NCI-H345 treated with DMSO at 0.1 percent for 48 hours (cell line): ENCODE measurements at regions not wholly inside any gene's neighbourhood (a gene's known extent, or its start where the extent isn't known, plus 50 kb on each side); places are given as distances from the start of the nearest gene placed in this dataset.

Experiments
- DNase-seq: peaks from one replicate; lab custom pipeline; 2025; ENCODE audit not compliant: unreplicated experiment; lab: John Stamatoyannopoulos, UW

DNA sequence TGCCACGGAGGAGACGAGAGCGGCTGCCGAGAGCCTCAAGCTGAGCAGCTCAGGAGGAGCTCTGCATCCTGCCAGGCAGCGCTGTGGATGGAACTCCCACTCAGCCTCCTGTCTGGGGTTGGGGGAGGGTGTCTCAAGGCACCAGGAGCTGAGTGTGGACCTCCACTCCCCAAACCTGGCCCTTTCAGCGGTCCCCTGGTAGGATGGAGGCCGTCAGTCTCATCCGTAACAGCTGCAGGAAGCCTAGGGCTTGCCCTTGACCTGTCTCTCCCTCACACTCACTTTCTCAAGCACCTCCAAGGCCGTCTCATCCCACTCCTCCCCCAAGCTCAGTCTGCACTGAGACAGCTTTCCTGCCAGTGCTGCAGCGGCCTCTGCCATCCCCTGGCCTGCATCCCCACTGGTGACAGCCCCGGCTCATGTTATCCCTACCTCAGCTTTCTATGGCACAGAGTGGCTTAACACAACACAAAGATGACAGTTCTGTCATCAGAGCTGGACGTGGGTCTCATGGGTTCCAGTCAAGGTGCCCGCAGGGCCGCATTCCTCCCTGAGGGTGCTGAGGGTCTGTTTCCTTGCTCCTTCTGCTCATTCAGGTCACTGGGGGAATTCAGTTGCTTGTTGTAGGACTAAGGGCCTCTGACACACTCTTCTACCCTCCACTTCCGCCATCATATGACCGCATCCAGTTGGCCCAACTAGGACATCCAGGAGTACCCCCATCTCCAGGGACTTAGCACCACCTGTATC lies 341.9 kb upstream of the B3GAT1 start:
- no peak for DNase-seq

- DNase-seq: no peak
Measured at GRCh38 chr11:134752964-134753770, 341.1 kb upstream of the B3GAT1 start.

DNA sequence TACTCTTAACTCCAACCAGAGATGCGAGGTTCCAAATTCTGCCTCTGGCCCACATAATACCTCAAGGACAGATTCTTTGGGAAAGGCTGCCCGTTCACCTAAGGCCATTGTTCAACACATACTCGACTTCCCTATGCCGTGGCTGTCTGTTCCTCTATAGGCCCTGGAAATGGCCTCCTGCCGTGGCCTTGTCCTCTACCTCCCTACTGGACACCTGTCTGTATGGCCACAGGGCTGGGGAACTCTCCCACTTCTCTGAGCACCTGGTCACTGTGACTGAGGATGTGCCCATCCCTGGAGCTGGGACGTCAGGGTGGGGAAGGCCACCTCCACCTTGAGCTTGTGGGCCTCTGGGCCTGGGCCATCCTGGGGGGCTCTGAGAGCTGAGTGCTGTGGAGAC lies 340.5 kb upstream of the B3GAT1 start:
- DNase-seq: no peak

- DNase-seq: no peak
Measured at GRCh38 chr11:134751766-134752165, 339.7 kb upstream of the B3GAT1 start.

- DNase-seq: no peak
Measured at GRCh38 chr11:134751031-134751585, 339.1 kb upstream of the B3GAT1 start.

GRCh38 chr11:134750619-134751018 lies 338.6 kb upstream of the B3GAT1 start:
- DNase-seq: no peak

- no peak for DNase-seq
Measured at GRCh38 chr11:134749040-134749839, 337.2 kb upstream of the B3GAT1 start.

- DNase-seq: no peak
Measured at GRCh38 chr11:134746609-134747008, 334.6 kb upstream of the B3GAT1 start.

- no peak for DNase-seq
Measured at GRCh38 chr11:134745456-134745855, 333.4 kb upstream of the B3GAT1 start.

- no peak for DNase-seq
Measured at GRCh38 chr11:134743820-134744195, 331.8 kb upstream of the B3GAT1 start.

- DNase-seq: no peak
Measured at GRCh38 chr11:134742956-134743819, 331.1 kb upstream of the B3GAT1 start.

GRCh38 chr11:134742224-134742612 lies 330.2 kb upstream of the B3GAT1 start:
- DNase-seq: no peak

DNA sequence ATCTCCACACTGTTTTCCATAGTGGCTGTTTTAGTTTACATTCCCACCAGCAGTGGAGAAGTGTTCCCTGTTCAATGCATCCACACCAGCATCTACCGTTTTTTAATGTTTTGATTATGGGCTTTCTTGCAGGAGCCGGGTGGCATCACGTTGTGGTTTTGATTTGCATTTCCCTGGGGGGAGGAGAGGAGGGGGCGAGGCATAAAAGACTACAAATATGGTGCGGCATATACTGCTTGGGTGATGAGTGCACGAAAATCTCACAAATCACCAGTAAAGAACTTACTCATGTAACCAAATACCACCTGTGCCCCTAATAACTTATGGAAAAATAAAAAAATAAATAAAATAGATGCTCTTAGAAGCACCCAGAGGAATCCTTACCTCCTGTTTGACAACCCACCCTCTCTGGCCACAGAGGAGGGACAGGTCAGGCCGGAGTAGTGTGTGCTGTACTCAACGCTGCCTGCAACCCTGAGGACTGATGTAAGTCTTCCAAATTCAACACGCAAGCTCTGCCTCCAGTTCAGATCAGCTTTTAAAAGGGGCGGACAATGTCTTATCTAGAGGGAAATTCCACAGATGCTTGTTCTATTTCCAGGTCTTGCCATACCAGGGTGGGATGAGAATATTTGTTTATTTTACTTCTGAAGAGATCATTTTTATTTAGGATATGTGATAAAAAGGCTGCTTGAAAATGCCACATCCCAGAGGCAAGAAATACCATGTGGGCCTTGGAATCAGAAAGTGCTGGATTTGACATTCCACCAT lies 329.6 kb upstream of the B3GAT1 start:
- no peak for DNase-seq

GRCh38 chr11:134740590-134741261 lies 328.7 kb upstream of the B3GAT1 start:
- no peak for DNase-seq

- no peak for DNase-seq
Measured at GRCh38 chr11:134739136-134739535, 327.1 kb upstream of the B3GAT1 start.

DNA sequence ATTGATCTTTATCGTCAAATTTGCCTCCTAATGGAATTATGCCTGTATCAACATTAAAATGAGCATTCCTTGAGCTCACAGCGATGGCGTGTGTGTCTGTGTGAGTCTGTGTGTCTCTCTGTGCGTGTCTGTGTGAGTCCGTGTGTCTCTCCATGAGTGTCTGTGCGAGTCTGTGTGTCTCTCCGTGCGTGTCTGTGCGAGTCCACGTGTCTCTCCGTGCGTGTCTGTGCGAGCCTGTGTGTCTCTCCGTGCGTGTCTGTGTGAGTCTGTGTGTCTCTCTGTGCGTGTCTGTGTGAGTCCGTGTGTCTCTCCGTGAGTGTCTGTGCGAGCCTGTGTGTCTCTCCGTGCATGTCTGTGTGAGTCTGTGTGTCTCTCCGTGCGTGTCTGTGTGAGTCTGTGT lies 326.5 kb upstream of the B3GAT1 start:
- no peak for DNase-seq

- DNase-seq: no peak
Measured at GRCh38 chr11:134737563-134738510, 325.8 kb upstream of the B3GAT1 start.
